ENCODE measurements at regions not wholly inside any gene's neighbourhood (a gene's known extent, or its start where the extent isn't known, plus 50 kb on each side); places are given as distances from the start of the nearest gene placed in this dataset.

GRCh38 chr22:48237466-48238283 lies 1475.2 kb downstream of the TBC1D22A start:
- TF ChIP-seq CTCF (IDR thresholded peaks at IDR 0.05), result no peak
- Histone ChIP-seq H3K27me3 (peaks cover 0 to 9% of the 10 kb centered on the region in 2 donors), H3K4me3 (no peak overlapping the region), H3K4me1 (no peaks in the 10 kb centered on the region), H3K27ac (no peak overlapping the region), H3K36me3 (no peaks in the 10 kb centered on the region), H3K9me3 (peaks cover 0 to 13% of the 10 kb centered on the region in 2 donors)
- DNase-seq, result no peak
- ATAC-seq, result no peak
- intact Hi-C loops (cut with DNase I), result no loop called here

GRCh38 chr22:48236261-48236660 lies 1473.8 kb downstream of the TBC1D22A start:
- DNase-seq (no peak), ATAC-seq (no peak)

GRCh38 chr22:48235744-48236143 lies 1473.3 kb downstream of the TBC1D22A start:
- no peaks in the 10 kb centered on the region for H3K4me1 ChIP-seq
- intact Hi-C loops (cut with DNase I), result no loop called here
- no peaks in the 10 kb centered on the region for H3K27me3 ChIP-seq
- peaks cover 0 to 29% of the 10 kb centered on the region in 2 donors for H3K9me3 ChIP-seq
- H3K27ac ChIP-seq, result no peak overlapping the region
- ATAC-seq, result no peak
- no peak overlapping the region for H3K4me3 ChIP-seq
- H3K36me3 ChIP-seq, result no peaks in the 10 kb centered on the region
- DNase-seq, result no peak
- TF ChIP-seq CTCF (IDR thresholded peaks at IDR 0.05), result no peak

More at GRCh38 chr22:48236261-48236660, 1473.8 kb downstream of the TBC1D22A start:
- H3K36me3 ChIP-seq, result no peaks in the 10 kb centered on the region
- intact Hi-C loops (cut with DNase I), result no loop called here
- H3K27ac ChIP-seq, result no peak overlapping the region
- H3K27me3 ChIP-seq, result no peaks in the 10 kb centered on the region
- peaks cover 0 to 27% of the 10 kb centered on the region in 2 donors for H3K9me3 ChIP-seq
- no peak overlapping the region for H3K4me3 ChIP-seq
- no peak for TF ChIP-seq CTCF (IDR thresholded peaks at IDR 0.05)
- no peaks in the 10 kb centered on the region for H3K4me1 ChIP-seq

GRCh38 chr22:48234011-48234410 lies 1471.6 kb downstream of the TBC1D22A start:
- TF ChIP-seq CTCF (IDR thresholded peaks at IDR 0.05), result no peak
- Histone ChIP-seq H3K4me1 (no peaks in the 10 kb centered on the region), H3K4me3 (no peak overlapping the region), H3K27ac (no peak overlapping the region), H3K9me3 (peaks cover 0 to 29% of the 10 kb centered on the region in 2 donors), H3K36me3 (no peaks in the 10 kb centered on the region), H3K27me3 (no peaks in the 10 kb centered on the region)
- ATAC-seq, result no peak
- DNase-seq, result no peak
- intact Hi-C loops (cut with DNase I), result no loop called here

GRCh38 chr22:48233586-48233985 lies 1471.1 kb downstream of the TBC1D22A start:
- no peak for DNase-seq
- H3K4me1 ChIP-seq, result no peaks in the 10 kb centered on the region
- H3K27me3 ChIP-seq, result no peaks in the 10 kb centered on the region
- H3K4me3 ChIP-seq, result no peak overlapping the region
- intact Hi-C loops (cut with DNase I), result no loop called here
- H3K36me3 ChIP-seq, result no peaks in the 10 kb centered on the region
- H3K27ac ChIP-seq, result no peak overlapping the region
- no peak for TF ChIP-seq CTCF (IDR thresholded peaks at IDR 0.05)
- ATAC-seq, result no peak
- peaks cover 0 to 29% of the 10 kb centered on the region in 2 donors for H3K9me3 ChIP-seq

All from left lung (tissue), 4 donors.